ENCODE measurements at regions not wholly inside any gene's neighbourhood (a gene's known extent, or its start where the extent isn't known, plus 50 kb on each side); places are given as distances from the start of the nearest gene placed in this dataset.

- TF ChIP-seq THRA (CRISPR knock-in tag; IDR thresholded peaks at IDR 0.05; ENCODE audit: borderline replicate concordance) (no peak), LBX2 (CRISPR knock-in tag; IDR thresholded peaks at IDR 0.05; ENCODE audit: borderline replicate concordance) (no peak), ZNF746 (CRISPR knock-in tag; IDR thresholded peaks at IDR 0.05) (no peak), ZNF256 (CRISPR knock-in tag; conservative IDR thresholded peaks at IDR 0.05) (no peak), SUZ12 (IDR thresholded peaks at IDR 0.05; ENCODE audit: low read depth, low read length) (no peak), SMAD9 (CRISPR knock-in tag; IDR thresholded peaks at IDR 0.05) (no peak), RFX3 (CRISPR knock-in tag; IDR thresholded peaks at IDR 0.05) (no peak)
Observed at GRCh38 chr6:105926318-105926717, 159.8 kb upstream of the PRDM1 start (continued).

- Histone ChIP-seq H3K9ac (ENCODE audit: insufficient read depth, low read depth, low read length) (no peak overlapping the region), H3K4me3 (replicated peaks in 1 of 3; ENCODE audit: insufficient read depth in 1 of 3, low read depth in 2 of 3, low read length in 3 of 3) (no peak overlapping the region), H2AFZ (ENCODE audit: low read length) (no peak overlapping the region), H3K9me3 (ENCODE audit: low read length) (no peaks in the 10 kb centered on the region), H3K79me2 (ENCODE audit: insufficient read depth, low read length) (no peaks in the 10 kb centered on the region), H3K27me3 (ENCODE audit: control insufficient read depth in 1 of 2, insufficient read depth in 2 of 2, low read length in 2 of 2) (peaks cover 0 to 11% of the 10 kb centered on the region in 2 experiments; a peak in 1 of 5 replicates), H3K4me2 (ENCODE audit: low read depth, low read length) (no peak overlapping the region), H3K36me3 (replicated peaks in 1 of 2; ENCODE audit: control insufficient read depth in 1 of 2, insufficient read depth in 2 of 2, low read length in 2 of 2) (no peaks in the 10 kb centered on the region), H4K20me1 (ENCODE audit: insufficient read depth, low read length) (no peaks in the 10 kb centered on the region), H3K27ac (ENCODE audit: extremely low read length, insufficient read depth, low read length) (no peak overlapping the region), H3K4me1 (ENCODE audit: insufficient read depth, low read length) (no peaks in the 10 kb centered on the region)
- WGBS (ENCODE audit: low lambda C conversion rate), result 0% methylated on average over 3 of the region's 3 CpGs
- no TSS peak for BruUV-seq (replicated peaks)
- intact Hi-C loops (cut with micrococcal nuclease; ENCODE audit: unreplicated experiment) (no loop called here), in situ Hi-C loops (cut with HindIII; ENCODE audit: extremely low pct_ligation_motif_present, low pct_unique_long_range_greater_than_20kb) (no loop called here)
- DNase-seq (ENCODE audit: low spot score), result no peak
- FAIRE-seq, result no peak
- TF ChIP-seq SKI (IDR thresholded peaks at IDR 0.05; ENCODE audit: partially characterized antibody) (no peak), FOXP1 (IDR thresholded peaks at IDR 0.05) (no peak), FOXP1 (CRISPR knock-in tag; IDR thresholded peaks at IDR 0.05) (no peak), BRD4 (CRISPR knock-in tag; IDR thresholded peaks at IDR 0.05) (no peak), ZBTB42 (CRISPR knock-in tag; IDR thresholded peaks at IDR 0.05) (no peak), PHF21A (CRISPR knock-in tag; IDR thresholded peaks at IDR 0.05) (no peak), ZNF253 (CRISPR knock-in tag; IDR thresholded peaks at IDR 0.05; ENCODE audit: borderline replicate concordance) (no peak), ZNF354B (CRISPR knock-in tag; IDR thresholded peaks at IDR 0.05) (no peak), TBL1XR1 (IDR thresholded peaks at IDR 0.05; ENCODE audit: borderline replicate concordance, low read length, partially characterized antibody) (no peak), FOXJ3 (CRISPR knock-in tag; IDR thresholded peaks at IDR 0.05; ENCODE audit: borderline replicate concordance) (no peak)
- TF ChIP-seq, protein P1, sequence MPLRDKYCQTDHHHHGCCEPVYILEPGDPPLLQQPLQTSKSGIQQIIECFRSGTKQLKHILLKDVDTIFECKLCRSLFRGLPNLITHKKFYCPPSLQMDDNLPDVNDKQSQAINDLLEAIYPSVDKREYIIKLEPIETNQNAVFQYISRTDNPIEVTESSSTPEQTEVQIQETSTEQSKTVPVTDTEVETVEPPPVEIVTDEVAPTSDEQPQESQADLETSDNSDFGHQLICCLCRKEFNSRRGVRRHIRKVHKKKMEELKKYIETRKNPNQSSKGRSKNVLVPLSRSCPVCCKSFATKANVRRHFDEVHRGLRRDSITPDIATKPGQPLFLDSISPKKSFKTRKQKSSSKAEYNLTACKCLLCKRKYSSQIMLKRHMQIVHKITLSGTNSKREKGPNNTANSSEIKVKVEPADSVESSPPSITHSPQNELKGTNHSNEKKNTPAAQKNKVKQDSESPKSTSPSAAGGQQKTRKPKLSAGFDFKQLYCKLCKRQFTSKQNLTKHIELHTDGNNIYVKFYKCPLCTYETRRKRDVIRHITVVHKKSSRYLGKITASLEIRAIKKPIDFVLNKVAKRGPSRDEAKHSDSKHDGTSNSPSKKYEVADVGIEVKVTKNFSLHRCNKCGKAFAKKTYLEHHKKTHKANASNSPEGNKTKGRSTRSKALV (CRISPR knock-in tag; IDR thresholded peaks at IDR 0.05), result no peak
- TF ChIP-seq, protein P2, sequence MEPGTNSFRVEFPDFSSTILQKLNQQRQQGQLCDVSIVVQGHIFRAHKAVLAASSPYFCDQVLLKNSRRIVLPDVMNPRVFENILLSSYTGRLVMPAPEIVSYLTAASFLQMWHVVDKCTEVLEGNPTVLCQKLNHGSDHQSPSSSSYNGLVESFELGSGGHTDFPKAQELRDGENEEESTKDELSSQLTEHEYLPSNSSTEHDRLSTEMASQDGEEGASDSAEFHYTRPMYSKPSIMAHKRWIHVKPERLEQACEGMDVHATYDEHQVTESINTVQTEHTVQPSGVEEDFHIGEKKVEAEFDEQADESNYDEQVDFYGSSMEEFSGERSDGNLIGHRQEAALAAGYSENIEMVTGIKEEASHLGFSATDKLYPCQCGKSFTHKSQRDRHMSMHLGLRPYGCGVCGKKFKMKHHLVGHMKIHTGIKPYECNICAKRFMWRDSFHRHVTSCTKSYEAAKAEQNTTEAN (CRISPR knock-in tag; conservative IDR thresholded peaks at IDR 0.05), result no peak
- ChIA-PET POLR2A (no interaction called here), CTCF (ENCODE audit: low intra/inter-chr PET ratio, low total read pairs) (no interaction called here)
- ATAC-seq, result no peak
Observed at GRCh38 chr6:105925706-105926105, 160.4 kb upstream of the PRDM1 start.
